Testis (tissue), 2 donors: ENCODE measurements at regions not wholly inside any gene's neighbourhood (a gene's known extent, or its start where the extent isn't known, plus 50 kb on each side); places are given as distances from the start of the nearest gene placed in this dataset.

ENCODE experiments used
- CTCF ChIP-seq, 3 experiments: fragments of 450-650 bp in 2 of 3; fragments of 200-600 bp in 1 of 3; sonication (generic) in 1 of 3; IDR thresholded peaks; one replicate each; pipeline ENCODE4 v1.5.1; 2016 to 2019; ENCODE audit warnings: antibody characterized with exemption in 3 of 3, mild to moderate bottlenecking in 2 of 3, moderate library complexity in 1 of 3
- POLR2A ChIP-seq: fragments of 450-650 bp; IDR thresholded peaks from one replicate; pipeline ENCODE4 v1.6.1; 2017; ENCODE audit warnings: antibody characterized with exemption, mild to moderate bottlenecking, moderate library complexity

DNA sequence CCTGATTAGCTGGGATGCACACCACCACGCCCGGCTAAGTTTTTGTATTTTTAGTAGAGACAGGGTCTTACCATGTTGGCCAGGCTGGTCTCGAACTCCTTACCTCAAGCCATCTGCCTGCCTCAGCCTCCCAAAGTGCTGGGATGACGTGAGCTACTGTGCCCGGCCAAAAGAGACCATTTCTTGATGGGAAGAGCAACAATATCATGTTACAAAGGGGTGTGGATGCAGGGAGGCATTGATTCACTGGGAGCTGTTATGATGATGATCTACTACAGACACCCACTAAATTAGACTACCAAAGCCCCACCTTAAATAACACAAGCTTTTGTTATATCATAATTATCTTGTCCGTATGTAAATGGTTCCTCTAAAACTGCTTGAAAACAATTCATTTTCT, 81.4 kb upstream of the PSMD7 start:
- TF ChIP-seq CTCF (IDR thresholded peaks at IDR 0.05) (no peak), POLR2A (no peak)
